ENCODE measurements at regions not wholly inside any gene's neighbourhood (a gene's known extent, or its start where the extent isn't known, plus 50 kb on each side); places are given as distances from the start of the nearest gene placed in this dataset.

GRCh38 chr17:77344038-77344437 lies 203.3 kb downstream of the SEC14L1 start:
- DNase-seq = no peak

- DNase-seq = no peak
Measured at GRCh38 chr17:77345260-77345910, 204.6 kb downstream of the SEC14L1 start.

DNA sequence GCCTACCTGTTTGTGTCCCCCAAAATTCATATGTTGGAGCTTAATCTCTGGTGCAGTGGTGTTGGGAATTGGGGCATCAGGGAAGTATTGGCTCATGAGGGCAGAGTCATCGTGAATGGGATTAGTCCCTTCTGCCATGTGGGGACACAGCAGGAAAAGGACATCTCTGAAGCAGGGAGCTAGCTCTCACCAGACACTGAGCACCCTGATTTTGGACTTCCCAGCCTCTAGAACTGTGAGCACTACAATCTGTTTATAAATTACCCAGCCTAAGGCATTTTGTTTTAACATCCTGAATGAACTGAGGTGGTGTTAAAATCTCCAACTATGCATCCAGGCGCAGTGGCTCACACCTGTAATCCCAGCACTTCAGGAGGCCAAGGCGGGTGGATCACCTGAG lies 206.0 kb downstream of the SEC14L1 start:
- no peak for DNase-seq

GRCh38 chr17:77347544-77347943 lies 206.8 kb downstream of the SEC14L1 start:
- DNase-seq = no peak

DNA sequence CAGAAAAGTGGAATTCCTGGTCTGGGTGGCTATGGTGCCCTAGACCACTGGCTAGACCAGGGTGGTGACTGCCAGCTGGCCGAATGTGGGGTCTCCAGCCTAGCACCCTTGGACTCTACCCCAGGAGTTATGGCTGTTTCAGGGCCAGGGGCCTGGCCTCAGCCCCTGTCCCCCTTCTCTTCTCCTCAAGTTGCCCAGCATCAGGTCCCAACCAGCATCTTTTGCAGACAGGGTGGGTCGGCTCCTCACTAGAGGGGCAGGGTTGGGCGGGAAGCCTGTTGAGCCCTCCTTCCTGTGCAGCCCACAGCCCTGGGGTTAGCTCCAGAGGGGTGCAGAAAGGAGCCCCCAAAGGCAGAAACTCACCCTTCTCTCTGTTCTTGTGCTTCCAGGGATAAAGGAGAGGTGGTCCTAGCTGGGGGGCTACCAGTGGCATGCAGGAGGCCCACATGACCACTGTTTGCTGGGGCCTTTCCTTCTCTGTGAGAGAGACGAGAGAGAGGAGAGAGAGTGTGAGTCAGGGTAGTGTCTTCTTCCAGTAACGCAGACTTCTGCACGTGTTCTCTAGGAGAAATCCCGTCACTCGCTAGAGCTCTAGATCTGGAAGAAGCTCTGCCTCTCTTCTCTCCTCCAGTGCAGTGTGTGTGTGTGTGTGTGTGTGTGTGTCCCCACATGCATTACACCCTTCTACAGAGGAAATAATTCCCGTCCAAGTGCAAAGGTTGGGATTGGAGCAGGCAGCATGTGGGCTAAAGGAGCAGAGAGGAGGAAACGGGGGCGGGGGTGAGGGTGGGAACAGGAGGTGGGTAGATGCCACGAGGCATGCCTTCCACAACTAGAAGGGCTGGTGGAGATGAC lies 209.4 kb downstream of the SEC14L1 start:
- DNase-seq = no peak

DNA sequence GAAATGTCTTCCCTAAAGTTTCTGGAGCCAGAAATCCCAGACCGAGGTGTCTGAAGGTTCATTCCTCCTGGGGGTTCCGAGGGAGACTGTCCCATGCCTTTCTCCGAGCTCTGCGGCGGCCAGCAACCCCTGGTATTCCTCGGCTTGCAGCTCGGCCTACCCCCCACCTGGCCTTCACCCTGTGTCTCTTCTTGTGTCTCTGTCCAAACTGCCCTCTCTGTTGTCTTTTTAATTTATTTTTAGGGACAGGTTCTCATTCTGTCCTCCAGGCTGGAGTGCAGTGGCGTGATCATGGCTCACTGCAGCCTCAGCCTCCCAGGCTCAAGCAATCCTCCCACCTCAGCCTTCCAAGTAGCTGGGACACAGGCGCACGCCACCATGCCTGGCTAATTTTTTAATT lies 211.7 kb downstream of the SEC14L1 start:
- no peak for DNase-seq

GRCh38 chr17:77352996-77353395 lies 212.2 kb downstream of the SEC14L1 start:
- no peak for DNase-seq

GRCh38 chr17:77353684-77354419 lies 213.1 kb downstream of the SEC14L1 start:
- DNase-seq = no peak

DNA sequence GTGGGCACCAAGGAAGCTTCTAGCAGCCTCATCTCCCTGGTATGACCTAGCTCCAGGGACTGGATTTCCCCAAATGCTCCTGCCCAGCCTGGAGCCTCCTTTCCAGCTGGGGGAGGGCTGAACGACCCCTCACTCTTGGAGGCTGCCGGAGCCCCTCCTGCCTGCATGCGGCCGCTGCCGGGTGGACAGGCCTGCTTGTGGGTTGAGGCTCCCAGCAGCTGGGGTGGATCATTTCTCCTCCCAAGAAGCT lies 213.6 kb downstream of the SEC14L1 start:
- no peak for DNase-seq

- DNase-seq = no peak
Measured at GRCh38 chr17:77354670-77355455, 214.1 kb downstream of the SEC14L1 start.

GRCh38 chr17:77356109-77356689 lies 215.4 kb downstream of the SEC14L1 start:
- DNase-seq = no peak

GRCh38 chr17:77356690-77357201 lies 216.0 kb downstream of the SEC14L1 start:
- DNase-seq = no peak

DNA sequence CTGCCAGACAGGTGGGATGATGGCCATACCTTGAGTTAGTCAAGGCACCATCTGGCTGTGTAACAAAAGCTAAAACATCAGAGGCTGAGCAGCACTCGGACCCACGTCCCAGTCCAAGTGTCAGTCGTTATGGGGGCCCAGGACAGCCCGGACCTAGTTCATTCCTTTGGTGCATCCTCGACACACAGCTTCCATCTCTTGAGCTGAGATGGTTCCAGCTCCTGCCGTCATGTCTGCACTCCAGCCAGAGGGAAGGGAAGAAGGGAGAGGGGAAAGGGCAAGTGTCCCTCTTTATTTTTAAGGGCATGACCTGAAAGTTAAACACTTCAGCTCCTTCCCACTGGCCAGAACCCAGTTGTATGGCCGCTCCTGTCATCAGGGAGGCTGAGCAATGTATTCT lies 218.0 kb downstream of the SEC14L1 start:
- DNase-seq = no peak

DNA sequence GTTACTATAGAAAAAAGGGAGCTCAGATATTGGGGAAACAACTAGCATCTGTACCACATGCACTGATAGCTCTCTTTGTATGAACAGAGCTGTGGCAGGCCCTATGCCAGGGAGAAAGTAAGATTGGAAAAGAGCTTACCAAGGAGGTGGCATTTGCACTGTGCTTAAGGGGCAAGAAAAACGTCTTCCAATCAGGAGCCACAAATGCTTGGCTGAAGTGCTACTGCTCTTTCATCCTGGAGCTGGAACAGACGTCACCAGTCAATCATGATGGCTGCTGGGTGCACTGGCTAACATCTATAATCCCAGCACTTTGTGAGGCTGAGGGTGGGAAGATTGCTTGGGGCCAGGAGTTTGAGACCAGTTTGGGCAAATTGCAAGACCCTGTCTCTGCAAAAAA lies 218.5 kb downstream of the SEC14L1 start:
- DNase-seq = no peak

- DNase-seq = no peak
Measured at GRCh38 chr17:77361986-77362620, 221.3 kb downstream of the SEC14L1 start.

DNA sequence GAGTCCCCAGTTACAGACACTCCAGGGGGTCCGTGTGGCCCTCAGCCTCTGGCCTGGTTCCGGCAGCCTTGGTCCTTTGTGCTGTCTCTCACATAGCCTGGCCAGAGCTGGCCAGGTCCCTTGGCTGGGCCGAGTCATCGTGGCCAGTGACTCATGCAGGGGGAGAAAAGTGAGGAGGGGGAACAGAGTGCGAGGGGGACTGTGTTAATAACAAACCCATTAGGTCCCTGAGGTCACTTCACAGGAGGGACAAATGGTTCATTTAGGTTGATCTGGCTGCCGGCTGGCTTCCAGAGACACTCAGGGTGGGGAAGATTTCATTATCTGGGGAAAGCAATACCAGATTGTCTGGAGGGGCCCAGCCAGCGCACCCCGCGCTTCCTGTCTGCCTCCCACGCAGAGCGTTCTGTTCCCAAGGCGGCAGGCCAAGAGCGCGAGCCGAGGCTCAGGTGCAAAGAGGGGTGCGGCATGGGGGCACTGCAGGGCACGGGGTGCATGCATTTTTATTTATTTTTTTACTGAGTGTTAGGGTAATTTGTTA lies 223.1 kb downstream of the SEC14L1 start:
- DNase-seq = no peak

- DNase-seq = no peak
Measured at GRCh38 chr17:77364381-77364911, 223.7 kb downstream of the SEC14L1 start.

- DNase-seq = no peak
Measured at GRCh38 chr17:77364941-77365583, 224.3 kb downstream of the SEC14L1 start.

GRCh38 chr17:77365584-77366186 lies 224.9 kb downstream of the SEC14L1 start:
- peak; percentile 82 to 86 for DNase-seq

- DNase-seq = peak; percentile 54 to 71
Measured at GRCh38 chr17:77366206-77366557, 225.4 kb downstream of the SEC14L1 start.
